ENCODE measurements at regions not wholly inside any gene's neighbourhood (a gene's known extent, or its start where the extent isn't known, plus 50 kb on each side); places are given as distances from the start of the nearest gene placed in this dataset.

- no peak for TF ChIP-seq CTCF (IDR thresholded peaks at IDR 0.05)
- no peak for TF ChIP-seq POLR2A (IDR thresholded peaks at IDR 0.05)
These were observed 146.4 kb upstream of the RTL1 start for GRCh38 chr14:101049942-101050341.

Measured in vagina (tissue), 2 donors.